ENCODE measurements at regions not wholly inside any gene's neighbourhood (a gene's known extent, or its start where the extent isn't known, plus 50 kb on each side); places are given as distances from the start of the nearest gene placed in this dataset.

GRCh38 chr9:106723926-106724325 is 139.0 kb upstream of the ZNF462 start:
- TF ChIP-seq CTCF (IDR thresholded peaks at IDR 0.05): no peak
- no peak for TF ChIP-seq POLR2A (IDR thresholded peaks at IDR 0.05)

All from Peyer's patch (tissue), 4 donors.